ENCODE measurements at regions not wholly inside any gene's neighbourhood (a gene's known extent, or its start where the extent isn't known, plus 50 kb on each side); places are given as distances from the start of the nearest gene placed in this dataset.

DNA sequence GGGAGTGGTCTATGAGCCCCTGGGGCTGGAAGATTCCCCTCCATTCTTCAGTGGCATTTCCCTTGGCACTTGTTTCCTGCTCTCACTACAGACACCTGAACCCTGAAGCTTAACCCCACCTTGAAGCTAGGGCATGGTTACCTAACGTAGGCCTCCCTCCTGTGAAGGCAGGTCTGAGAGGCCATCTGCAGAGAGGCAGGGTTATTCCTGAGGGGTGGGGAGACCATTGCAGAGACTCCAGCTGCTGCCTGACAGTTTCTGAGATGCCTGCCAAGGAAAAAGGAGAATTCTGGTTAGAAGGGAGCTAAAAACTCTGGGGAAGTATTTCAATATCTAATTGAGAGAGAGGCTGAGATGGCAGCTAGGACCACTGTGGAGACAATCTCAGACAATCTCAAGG is 119.3 kb upstream of the NDUFV2 start:
- ATAC-seq (no peak), DNase-seq (no peak)
- H3K4me1 ChIP-seq = peaks cover 0 to 5% (median 0%) of the 10 kb centered on the region in 4 donors
- TF ChIP-seq, protein P1, sequence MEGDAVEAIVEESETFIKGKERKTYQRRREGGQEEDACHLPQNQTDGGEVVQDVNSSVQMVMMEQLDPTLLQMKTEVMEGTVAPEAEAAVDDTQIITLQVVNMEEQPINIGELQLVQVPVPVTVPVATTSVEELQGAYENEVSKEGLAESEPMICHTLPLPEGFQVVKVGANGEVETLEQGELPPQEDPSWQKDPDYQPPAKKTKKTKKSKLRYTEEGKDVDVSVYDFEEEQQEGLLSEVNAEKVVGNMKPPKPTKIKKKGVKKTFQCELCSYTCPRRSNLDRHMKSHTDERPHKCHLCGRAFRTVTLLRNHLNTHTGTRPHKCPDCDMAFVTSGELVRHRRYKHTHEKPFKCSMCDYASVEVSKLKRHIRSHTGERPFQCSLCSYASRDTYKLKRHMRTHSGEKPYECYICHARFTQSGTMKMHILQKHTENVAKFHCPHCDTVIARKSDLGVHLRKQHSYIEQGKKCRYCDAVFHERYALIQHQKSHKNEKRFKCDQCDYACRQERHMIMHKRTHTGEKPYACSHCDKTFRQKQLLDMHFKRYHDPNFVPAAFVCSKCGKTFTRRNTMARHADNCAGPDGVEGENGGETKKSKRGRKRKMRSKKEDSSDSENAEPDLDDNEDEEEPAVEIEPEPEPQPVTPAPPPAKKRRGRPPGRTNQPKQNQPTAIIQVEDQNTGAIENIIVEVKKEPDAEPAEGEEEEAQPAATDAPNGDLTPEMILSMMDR (IDR thresholded peaks at IDR 0.05) = no peak
- no peak for TF ChIP-seq POLR2A (IDR thresholded peaks at IDR 0.05)
- H3K27me3 ChIP-seq = no peaks in the 10 kb centered on the region
- no peaks in the 10 kb centered on the region for H3K9me3 ChIP-seq
- no peak overlapping the region for H3K4me3 ChIP-seq
- WGBS (ENCODE audit: insufficient coverage, low coverage, low lambda C conversion rate, missing lambda C conversion rate) = 40% methylated on average over 1 of the region's 1 CpG
- no peaks in the 10 kb centered on the region for H3K36me3 ChIP-seq
- H3K27ac ChIP-seq = no peak overlapping the region
- intact Hi-C loops (cut with DNase I) = loop anchor here (5.0 to 10.0 kb wide), 2 partner anchors 278 to 281 kb away; partner anchors contain the start of gene MTCL1 (in 1 of the 2)

DNA sequence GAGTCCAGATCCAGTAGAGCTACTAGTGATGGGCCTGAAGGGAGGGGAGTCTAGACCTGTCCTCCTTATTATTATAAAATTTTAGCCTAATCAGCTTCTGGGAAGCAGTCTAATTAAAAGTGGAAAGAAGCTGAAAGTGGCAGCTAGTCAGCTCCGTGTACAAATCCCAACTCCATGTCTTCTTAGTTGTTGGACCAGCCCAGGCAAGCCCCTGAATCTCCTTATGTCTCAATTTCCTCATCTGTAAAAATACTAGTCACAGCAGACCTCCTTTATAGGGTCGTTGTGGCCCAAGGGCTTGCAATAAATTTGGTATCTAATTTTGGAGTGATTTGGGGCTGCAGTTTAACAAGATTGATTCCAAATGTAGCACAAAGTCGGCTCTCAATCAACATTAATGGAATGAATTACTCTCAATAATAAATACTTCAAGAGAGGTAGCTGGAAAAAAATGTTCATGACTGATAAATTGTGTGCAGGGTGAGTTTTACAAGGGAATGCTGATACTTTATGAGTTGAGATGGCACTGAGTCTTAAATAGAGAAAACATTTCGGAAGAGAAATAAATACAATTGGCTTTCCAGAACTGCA is 118.3 kb upstream of the NDUFV2 start:
- intact Hi-C loops (cut with DNase I) = loop anchor here (5.0 to 10.0 kb wide), 2 partner anchors 279 to 282 kb away; partner anchors contain the start of gene MTCL1 (in 1 of the 2)
- Histone ChIP-seq H3K9me3 (no peaks in the 10 kb centered on the region), H3K27ac (no peak overlapping the region), H3K4me1 (peaks cover 0 to 11% (median 5%) of the 10 kb centered on the region in 4 donors), H3K4me3 (no peak overlapping the region), H3K27me3 (no peaks in the 10 kb centered on the region), H3K36me3 (no peaks in the 10 kb centered on the region)
- TF ChIP-seq POLR2A (IDR thresholded peaks at IDR 0.05) = no peak
- ATAC-seq = no peak
- no peak for DNase-seq
- WGBS (ENCODE audit: insufficient coverage, low coverage, low lambda C conversion rate, missing lambda C conversion rate) = 43% methylated on average over 4 of the region's 4 CpGs

DNA sequence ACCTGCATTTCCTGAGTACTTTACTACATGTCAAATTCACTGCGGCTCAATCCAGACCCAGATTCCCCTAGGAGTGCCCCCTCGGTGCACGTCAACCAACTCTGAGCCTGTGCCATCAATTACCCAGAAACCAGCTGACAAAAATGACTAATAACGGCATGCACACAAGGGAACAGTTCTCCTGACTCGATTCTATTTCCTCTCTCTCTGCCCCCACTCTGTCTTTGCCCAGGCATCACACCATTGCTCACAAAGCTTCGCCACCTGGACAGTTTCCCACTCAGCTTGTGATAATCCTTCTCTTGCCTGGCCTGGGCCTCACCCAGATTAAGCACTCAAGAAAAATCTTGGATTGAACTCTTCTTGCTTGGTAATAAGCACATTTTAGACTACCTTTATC is 115.3 kb upstream of the NDUFV2 start:
- Histone ChIP-seq H3K27ac (no peak overlapping the region), H3K9me3 (no peaks in the 10 kb centered on the region), H3K4me1 (peaks cover 0 to 28% (median 13%) of the 10 kb centered on the region in 4 donors), H3K27me3 (no peaks in the 10 kb centered on the region), H3K36me3 (no peaks in the 10 kb centered on the region), H3K4me3 (no peak overlapping the region)
- intact Hi-C loops (cut with DNase I) = loop anchor here in 1 of 2 donors (10.0 kb wide), 1 partner anchor 282 kb away; the partner anchor contains the start of gene MTCL1
- DNase-seq = no peak
- no peak for ATAC-seq
- 64% methylated on average over 6 of the region's 6 CpGs for WGBS (ENCODE audit: insufficient coverage, low coverage, low lambda C conversion rate, missing lambda C conversion rate)
- TF ChIP-seq POLR2A (IDR thresholded peaks at IDR 0.05) = no peak
- TF ChIP-seq, protein P1 (IDR thresholded peaks at IDR 0.05) = no peak

DNA sequence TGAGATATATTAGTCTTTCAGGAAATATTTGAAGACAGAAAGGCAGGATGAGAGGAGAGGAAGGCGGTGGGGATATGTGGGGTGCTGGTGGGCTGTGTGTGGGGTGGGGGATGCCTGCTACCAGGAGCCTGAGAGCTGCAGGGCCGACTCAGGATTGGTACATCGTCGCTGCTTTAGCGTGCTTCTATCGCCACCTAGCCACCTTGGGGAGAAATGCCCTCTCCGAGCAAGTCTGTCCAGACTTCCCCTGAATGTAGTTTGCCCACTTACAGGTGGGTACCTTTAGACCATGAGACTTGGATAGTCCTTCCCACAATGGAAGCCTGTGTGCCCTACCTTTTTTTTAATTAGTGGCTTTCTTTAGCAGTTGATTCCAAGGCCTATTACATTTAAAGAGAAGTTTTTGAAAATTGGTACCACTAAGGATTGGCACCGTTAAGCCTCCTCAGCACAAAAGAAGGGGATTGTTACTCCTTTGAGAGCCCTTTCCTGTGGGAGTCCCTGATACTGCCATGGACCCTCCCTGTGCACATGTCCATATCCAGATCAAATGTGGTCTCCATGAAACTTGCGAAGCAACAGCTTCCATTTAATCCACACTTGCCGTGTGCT is 114.1 kb upstream of the NDUFV2 start:
- H3K4me1 ChIP-seq = peaks cover 0 to 28% (median 12%) of the 10 kb centered on the region in 4 donors
- ATAC-seq = peak; percentile 46 to 59 (median 50)
- H3K27me3 ChIP-seq = no peaks in the 10 kb centered on the region
- no peaks in the 10 kb centered on the region for H3K36me3 ChIP-seq
- TF ChIP-seq POLR2A (IDR thresholded peaks at IDR 0.05) = no peak
- TF ChIP-seq, protein P1 (IDR thresholded peaks at IDR 0.05) = peak; percentile 52 to 78 (median 74)
- intact Hi-C loops (cut with DNase I) = loop anchor here in 1 of 2 donors (10.0 kb wide), 1 partner anchor 284 kb away; the partner anchor contains the start of gene MTCL1
- peak overlapping the region; percentile 62 to 97 (median 73) for H3K27ac ChIP-seq
- DNase-seq = peak in 2 of 3 donors; percentile 55 to 67
- no peak overlapping the region for H3K4me3 ChIP-seq
- 50% methylated on average over 6 of the region's 10 CpGs for WGBS (ENCODE audit: insufficient coverage, low coverage, low lambda C conversion rate, missing lambda C conversion rate)
- H3K9me3 ChIP-seq = no peaks in the 10 kb centered on the region

DNA sequence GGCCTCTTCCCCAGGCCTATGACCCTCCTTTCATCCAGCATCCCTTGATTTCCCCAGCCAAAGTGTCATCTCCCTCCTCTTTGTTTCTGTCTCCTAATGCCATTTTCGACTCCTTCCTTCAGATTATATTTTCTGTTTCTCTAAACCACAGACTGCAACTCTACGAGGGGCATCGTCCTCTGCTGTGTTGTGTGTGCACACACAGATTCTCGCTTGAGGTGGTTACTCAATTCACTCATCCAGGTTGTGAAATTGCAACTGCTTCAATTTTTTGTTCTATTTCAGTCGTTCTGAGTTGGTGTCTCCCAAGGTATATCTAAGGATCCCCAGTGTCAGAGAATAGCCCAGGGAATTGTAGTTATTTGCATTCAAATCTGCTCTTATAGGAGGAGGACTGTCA is 113.5 kb upstream of the NDUFV2 start:
- ATAC-seq = peak; percentile 7 to 55 (median 40)
- TF ChIP-seq, protein P1 (IDR thresholded peaks at IDR 0.05) = no peak
- TF ChIP-seq POLR2A (IDR thresholded peaks at IDR 0.05) = no peak
- intact Hi-C loops (cut with DNase I) = loop anchor here in 1 of 2 donors (10.0 kb wide), 1 partner anchor 284 kb away; the partner anchor contains the start of gene MTCL1

More for the DNA sequence above, 113.5 kb upstream of the NDUFV2 start:
- Histone ChIP-seq H3K9me3 (no peaks in the 10 kb centered on the region), H3K27me3 (no peaks in the 10 kb centered on the region), H3K4me3 (no peak overlapping the region), H3K27ac (peak overlapping the region; percentile 62 to 97 (median 73)), H3K4me1 (peaks cover 0 to 28% (median 12%) of the 10 kb centered on the region in 4 donors), H3K36me3 (no peaks in the 10 kb centered on the region)
- DNase-seq = peak in 1 of 3 donors; percentile 51
- 5% methylated on average over 5 of the region's 5 CpGs for WGBS (ENCODE audit: insufficient coverage, low coverage, low lambda C conversion rate, missing lambda C conversion rate)
